SK-N-SH treated with all-trans-retinoic acid at 6 μM for 48 hours (cell line): ENCODE measurements at regions not wholly inside any gene's neighbourhood (a gene's known extent, or its start where the extent isn't known, plus 50 kb on each side); places are given as distances from the start of the nearest gene placed in this dataset.
"Not testable (repeated sequence)": the region's sequence is repeated elsewhere in the genome, so short reads cannot be mapped to it uniquely, and the experiment has no call there.

Experiments
- ARNTL ChIP-seq: fragments of 450-650 bp; formaldehyde crosslinking; IDR thresholded peaks from 2 replicates; pipeline ENCODE4 v1.5.0; 2020; ENCODE audit warnings: low read depth, mild to moderate bottlenecking, moderate library complexity, borderline replicate concordance
- OSR1 ChIP-seq: fragments of 250-450 bp; sonication (Bioruptor Pico); IDR thresholded peaks from 2 replicates; pipeline ENCODE4 v1.8.0; 2022; ENCODE audit warnings: moderate library complexity, mild to moderate bottlenecking, inconsistent platforms
- ZFP30 ChIP-seq: fragments of 450-650 bp; formaldehyde crosslinking; IDR thresholded peaks from 2 replicates; pipeline ENCODE4 v1.5.0; 2022; ENCODE audit warnings: mild to moderate bottlenecking, moderate library complexity
- TF ChIP-seq, protein P1 (sequence below): fragments of 250-450 bp; sonication (Bioruptor Pico); IDR thresholded peaks from 2 replicates; pipeline ENCODE4 v1.8.0; 2021; ENCODE audit warnings: low read depth, mild to moderate bottlenecking, moderate library complexity, borderline replicate concordance
- TF ChIP-seq, protein P2 (sequence below): fragments of 250-450 bp; sonication (Bioruptor Pico); IDR thresholded peaks from 2 replicates; pipeline ENCODE4 v1.8.0; 2020; ENCODE audit warnings: mild to moderate bottlenecking, moderate library complexity, borderline replicate concordance
- TF ChIP-seq, protein P3 (sequence below): fragments of 250-450 bp; sonication (Bioruptor Pico); IDR thresholded peaks from 2 replicates; pipeline ENCODE4 v1.5.1; 2020; ENCODE audit warnings: low read depth, mild to moderate bottlenecking, moderate library complexity

DNA sequence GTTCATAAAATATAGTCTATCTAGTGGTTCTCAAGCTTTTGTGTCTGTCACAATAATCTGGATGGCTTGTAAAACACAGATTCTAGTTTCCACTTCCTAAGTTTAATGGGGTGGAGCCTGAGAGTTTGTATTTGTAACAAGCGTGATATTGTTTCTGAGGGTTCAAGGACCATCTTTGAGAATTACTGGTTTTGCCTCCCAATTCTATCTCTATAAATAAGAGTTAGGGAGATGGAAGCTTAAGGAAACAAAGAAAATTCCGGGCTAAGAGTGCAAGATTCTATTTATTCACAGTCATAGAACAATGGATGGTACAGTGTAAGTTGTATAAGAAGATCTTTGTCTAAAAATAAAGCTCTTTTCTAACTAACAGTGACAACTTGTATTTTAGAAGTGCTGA is 55.4 kb upstream of the TRIM77 start:
- TF ChIP-seq, protein P1, sequence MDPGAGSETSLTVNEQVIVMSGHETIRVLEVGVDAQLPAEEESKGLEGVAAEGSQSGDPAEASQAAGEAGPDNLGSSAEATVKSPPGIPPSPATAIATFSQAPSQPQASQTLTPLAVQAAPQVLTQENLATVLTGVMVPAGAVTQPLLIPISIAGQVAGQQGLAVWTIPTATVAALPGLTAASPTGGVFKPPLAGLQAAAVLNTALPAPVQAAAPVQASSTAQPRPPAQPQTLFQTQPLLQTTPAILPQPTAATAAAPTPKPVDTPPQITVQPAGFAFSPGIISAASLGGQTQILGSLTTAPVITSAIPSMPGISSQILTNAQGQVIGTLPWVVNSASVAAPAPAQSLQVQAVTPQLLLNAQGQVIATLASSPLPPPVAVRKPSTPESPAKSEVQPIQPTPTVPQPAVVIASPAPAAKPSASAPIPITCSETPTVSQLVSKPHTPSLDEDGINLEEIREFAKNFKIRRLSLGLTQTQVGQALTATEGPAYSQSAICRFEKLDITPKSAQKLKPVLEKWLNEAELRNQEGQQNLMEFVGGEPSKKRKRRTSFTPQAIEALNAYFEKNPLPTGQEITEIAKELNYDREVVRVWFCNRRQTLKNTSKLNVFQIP (CRISPR knock-in tag) = not testable (repeated sequence)
- TF ChIP-seq, protein P2, sequence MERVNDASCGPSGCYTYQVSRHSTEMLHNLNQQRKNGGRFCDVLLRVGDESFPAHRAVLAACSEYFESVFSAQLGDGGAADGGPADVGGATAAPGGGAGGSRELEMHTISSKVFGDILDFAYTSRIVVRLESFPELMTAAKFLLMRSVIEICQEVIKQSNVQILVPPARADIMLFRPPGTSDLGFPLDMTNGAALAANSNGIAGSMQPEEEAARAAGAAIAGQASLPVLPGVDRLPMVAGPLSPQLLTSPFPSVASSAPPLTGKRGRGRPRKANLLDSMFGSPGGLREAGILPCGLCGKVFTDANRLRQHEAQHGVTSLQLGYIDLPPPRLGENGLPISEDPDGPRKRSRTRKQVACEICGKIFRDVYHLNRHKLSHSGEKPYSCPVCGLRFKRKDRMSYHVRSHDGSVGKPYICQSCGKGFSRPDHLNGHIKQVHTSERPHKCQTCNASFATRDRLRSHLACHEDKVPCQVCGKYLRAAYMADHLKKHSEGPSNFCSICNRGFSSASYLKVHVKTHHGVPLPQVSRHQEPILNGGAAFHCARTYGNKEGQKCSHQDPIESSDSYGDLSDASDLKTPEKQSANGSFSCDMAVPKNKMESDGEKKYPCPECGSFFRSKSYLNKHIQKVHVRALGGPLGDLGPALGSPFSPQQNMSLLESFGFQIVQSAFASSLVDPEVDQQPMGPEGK (CRISPR knock-in tag) = not testable (repeated sequence)
- TF ChIP-seq OSR1, ZFP30, ARNTL (CRISPR knock-in tag): not testable (repeated sequence)
- TF ChIP-seq, protein P3, sequence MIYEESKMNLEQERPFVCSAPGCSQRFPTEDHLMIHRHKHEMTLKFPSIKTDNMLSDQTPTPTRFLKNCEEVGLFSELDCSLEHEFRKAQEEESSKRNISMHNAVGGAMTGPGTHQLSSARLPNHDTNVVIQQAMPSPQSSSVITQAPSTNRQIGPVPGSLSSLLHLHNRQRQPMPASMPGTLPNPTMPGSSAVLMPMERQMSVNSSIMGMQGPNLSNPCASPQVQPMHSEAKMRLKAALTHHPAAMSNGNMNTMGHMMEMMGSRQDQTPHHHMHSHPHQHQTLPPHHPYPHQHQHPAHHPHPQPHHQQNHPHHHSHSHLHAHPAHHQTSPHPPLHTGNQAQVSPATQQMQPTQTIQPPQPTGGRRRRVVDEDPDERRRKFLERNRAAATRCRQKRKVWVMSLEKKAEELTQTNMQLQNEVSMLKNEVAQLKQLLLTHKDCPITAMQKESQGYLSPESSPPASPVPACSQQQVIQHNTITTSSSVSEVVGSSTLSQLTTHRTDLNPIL (CRISPR knock-in tag) = not testable (repeated sequence)
